ENCODE measurements at regions not wholly inside any gene's neighbourhood (a gene's known extent, or its start where the extent isn't known, plus 50 kb on each side); places are given as distances from the start of the nearest gene placed in this dataset.

DNA sequence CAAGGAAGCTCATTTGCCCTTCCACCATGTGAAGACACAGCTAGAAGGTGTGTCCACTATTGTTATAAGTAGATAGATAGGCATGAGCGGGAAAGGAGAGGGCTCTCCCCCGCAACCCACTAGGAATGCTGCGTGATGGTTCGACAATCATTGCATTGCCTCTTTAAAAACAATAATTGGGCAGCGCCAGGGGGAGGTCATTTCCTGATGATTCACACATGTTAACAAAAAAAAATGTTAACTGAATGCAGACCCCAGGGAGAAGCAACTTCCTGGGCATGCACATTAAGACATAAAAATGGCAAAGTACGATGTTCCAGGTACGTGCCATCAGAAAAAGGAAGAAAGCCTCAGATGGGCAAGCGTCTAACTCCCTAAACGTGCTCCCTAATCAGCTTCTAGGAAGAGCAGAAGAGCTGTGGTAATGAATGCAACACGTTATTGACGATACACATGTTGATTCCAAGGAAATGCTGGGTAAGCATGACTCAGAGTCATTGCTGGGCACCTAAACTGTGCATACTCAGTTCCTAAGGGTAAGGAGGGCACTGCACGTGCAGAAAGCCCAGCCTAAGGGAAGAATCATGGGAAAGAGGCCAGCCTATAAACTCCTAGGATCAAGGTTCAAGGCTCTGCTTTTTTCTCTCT, 113.7 kb downstream of the FAM217A start:
- TF ChIP-seq CTCF (IDR thresholded peaks at IDR 0.05) (no peak), POLR2AphosphoS5 (IDR thresholded peaks at IDR 0.05) (no peak)

Data from transverse colon (tissue), 4 donors.